IPS-18c (cell line): ENCODE measurements at regions not wholly inside any gene's neighbourhood (a gene's known extent, or its start where the extent isn't known, plus 50 kb on each side); places are given as distances from the start of the nearest gene placed in this dataset.

Experiments
- H3K4me3 ChIP-seq: 2 replicates; pipeline ENCODE4 v1.7.0; 2013; ENCODE audit warnings: low read depth, mild to moderate bottlenecking, low read length, moderate library complexity; ENCODE audit not compliant: insufficient read depth
- H3K9me3 ChIP-seq: one replicate; pipeline ENCODE4 v1.6.1; 2013; ENCODE audit warnings: mild to moderate bottlenecking, low read length, moderate library complexity; ENCODE audit not compliant: control insufficient read depth, insufficient read depth

GRCh38 chr4:71275004-71275403, 63.8 kb upstream of the SLC4A4 start:
- Histone ChIP-seq H3K4me3 (no peak overlapping the region), H3K9me3 (no peaks in the 10 kb centered on the region)

GRCh38 chr4:71275570-71275969, 63.2 kb upstream of the SLC4A4 start:
- no peak overlapping the region for H3K4me3 ChIP-seq
- H3K9me3 ChIP-seq, result no peaks in the 10 kb centered on the region

- no peak overlapping the region for H3K4me3 ChIP-seq
- H3K9me3 ChIP-seq, result no peaks in the 10 kb centered on the region
Measured at GRCh38 chr4:71277353-71277752, 61.5 kb upstream of the SLC4A4 start.

GRCh38 chr4:71283642-71284257, 55.1 kb upstream of the SLC4A4 start:
- no peak overlapping the region for H3K4me3 ChIP-seq

GRCh38 chr4:71287305-71287704, 51.5 kb upstream of the SLC4A4 start:
- H3K4me3 ChIP-seq, result no peak overlapping the region
- H3K9me3 ChIP-seq, result no peaks in the 10 kb centered on the region

More at GRCh38 chr4:71283642-71284257, 55.1 kb upstream of the SLC4A4 start:
- no peaks in the 10 kb centered on the region for H3K9me3 ChIP-seq

GRCh38 chr4:71288875-71289274, 49.9 kb upstream of the SLC4A4 start:
- Histone ChIP-seq H3K9me3 (no peaks in the 10 kb centered on the region), H3K4me3 (no peak overlapping the region)
